Endothelial cell (in vitro differentiated cells): ENCODE measurements at regions not wholly inside any gene's neighbourhood (a gene's known extent, or its start where the extent isn't known, plus 50 kb on each side); places are given as distances from the start of the nearest gene placed in this dataset.

Experiments used
- DNase-seq: peaks from one replicate; pipeline ENCODE4 v3.0.0; 2021; ENCODE audit warnings: low spot score
- H3K27ac Mint-ChIP-seq: one replicate; pipeline ENCODE4 v1.8.0; 2021; ENCODE audit warnings: mixed read lengths, inconsistent platforms; ENCODE audit not compliant: unreplicated experiment
- H3K27me3 Mint-ChIP-seq: one replicate; pipeline ENCODE4 v1.8.0; 2021; ENCODE audit warnings: mild to moderate bottlenecking, moderate library complexity, mixed read lengths, inconsistent platforms; ENCODE audit not compliant: unreplicated experiment
- H3K36me3 Mint-ChIP-seq: one replicate; pipeline ENCODE4 v1.8.0; 2021; ENCODE audit warnings: mild to moderate bottlenecking, low read depth, mixed read lengths, inconsistent platforms; ENCODE audit not compliant: unreplicated experiment
- H3K4me1 Mint-ChIP-seq: one replicate; pipeline ENCODE4 v1.8.0; 2021; ENCODE audit warnings: mild to moderate bottlenecking, mixed read lengths, inconsistent platforms; ENCODE audit not compliant: unreplicated experiment
- H3K4me3 Mint-ChIP-seq: one replicate; pipeline ENCODE4 v1.8.0; 2021; ENCODE audit warnings: mild to moderate bottlenecking, mixed read lengths, inconsistent platforms; ENCODE audit not compliant: unreplicated experiment
- H3K9me3 Mint-ChIP-seq: one replicate; pipeline ENCODE4 v1.8.0; 2021; ENCODE audit warnings: mixed read lengths, inconsistent platforms; ENCODE audit not compliant: unreplicated experiment
- CTCF ChIP-seq: fragments of 200-600 bp; sonication (generic); IDR thresholded peaks from one replicate; pipeline ENCODE4 v1.5.0; 2021; ENCODE audit warnings: antibody characterized with exemption; ENCODE audit not compliant: unreplicated experiment

- no peak overlapping the region for H3K27ac Mint-ChIP-seq
- no peak for DNase-seq
- no peak overlapping the region for H3K4me3 Mint-ChIP-seq
- no peaks in the 10 kb centered on the region for H3K9me3 Mint-ChIP-seq
- peaks cover 3% of the 10 kb centered on the region for H3K4me1 Mint-ChIP-seq
- no peaks in the 10 kb centered on the region for H3K36me3 Mint-ChIP-seq
- H3K27me3 Mint-ChIP-seq: no peaks in the 10 kb centered on the region
- TF ChIP-seq CTCF: no peak
Observed at GRCh38 chrX:94454159-94454558, 780.2 kb downstream of the FAM133A start.

GRCh38 chrX:94454606-94455005 lies 780.6 kb downstream of the FAM133A start:
- no peaks in the 10 kb centered on the region for H3K9me3 Mint-ChIP-seq
- no peaks in the 10 kb centered on the region for H3K27me3 Mint-ChIP-seq
- H3K27ac Mint-ChIP-seq: no peak overlapping the region
- peaks cover 3% of the 10 kb centered on the region for H3K4me1 Mint-ChIP-seq
- DNase-seq: no peak
- no peak overlapping the region for H3K4me3 Mint-ChIP-seq
- TF ChIP-seq CTCF: no peak
- H3K36me3 Mint-ChIP-seq: no peaks in the 10 kb centered on the region

- Mint-ChIP-seq H3K36me3 (no peaks in the 10 kb centered on the region), H3K27ac (no peak overlapping the region), H3K27me3 (no peaks in the 10 kb centered on the region), H3K4me1 (peaks cover 3% of the 10 kb centered on the region), H3K9me3 (no peaks in the 10 kb centered on the region), H3K4me3 (no peak overlapping the region)
- DNase-seq: no peak
- no peak for TF ChIP-seq CTCF
Observed at GRCh38 chrX:94455782-94456181, 781.8 kb downstream of the FAM133A start.

- no peaks in the 10 kb centered on the region for H3K4me1 Mint-ChIP-seq
- no peak for DNase-seq
- no peaks in the 10 kb centered on the region for H3K9me3 Mint-ChIP-seq
- H3K4me3 Mint-ChIP-seq: no peak overlapping the region
- H3K27me3 Mint-ChIP-seq: no peaks in the 10 kb centered on the region
- H3K27ac Mint-ChIP-seq: no peak overlapping the region
- H3K36me3 Mint-ChIP-seq: no peaks in the 10 kb centered on the region
- TF ChIP-seq CTCF: no peak
Observed at GRCh38 chrX:94492541-94492940, 818.5 kb downstream of the FAM133A start.

- no peak for TF ChIP-seq CTCF
- H3K4me1 Mint-ChIP-seq: no peaks in the 10 kb centered on the region
- no peak for DNase-seq
- H3K9me3 Mint-ChIP-seq: no peaks in the 10 kb centered on the region
- no peak overlapping the region for H3K4me3 Mint-ChIP-seq
- H3K36me3 Mint-ChIP-seq: no peaks in the 10 kb centered on the region
- H3K27me3 Mint-ChIP-seq: no peaks in the 10 kb centered on the region
- no peak overlapping the region for H3K27ac Mint-ChIP-seq
Observed at GRCh38 chrX:94493405-94493804, 819.4 kb downstream of the FAM133A start.
